HTR-8/SVneo (cell line): ENCODE measurements at regions not wholly inside any gene's neighbourhood (a gene's known extent, or its start where the extent isn't known, plus 50 kb on each side); places are given as distances from the start of the nearest gene placed in this dataset.
"Not testable (repeated sequence)": the region's sequence is repeated elsewhere in the genome, so short reads cannot be mapped to it uniquely, and the experiment has no call there.

Experiments used
- DNase-seq: peaks from one replicate; pipeline ENCODE4 v3.0.0; 2011; ENCODE audit warnings: low spot score, mixed read lengths; ENCODE audit not compliant: insufficient read length
- FAIRE-seq: peaks from 2 replicates; lab custom pipeline; 2011; peaks lifted over from hg19 to GRCh38; lab: Jason Lieb, UNC

GRCh38 chr9:78172610-78173009 is 63.3 kb upstream of the CEP78 start:
- not testable (repeated sequence) for DNase-seq, FAIRE-seq

GRCh38 chr9:78171651-78172050 is 64.2 kb upstream of the CEP78 start:
- no peak for DNase-seq
- no peak for FAIRE-seq

- DNase-seq, result no peak
- FAIRE-seq, result no peak
Measured at GRCh38 chr9:78169125-78169524, 66.8 kb upstream of the CEP78 start.

GRCh38 chr9:78167356-78167755 is 68.5 kb upstream of the CEP78 start:
- no peak for DNase-seq
- FAIRE-seq, result no peak

- DNase-seq (no peak), FAIRE-seq (no peak)
Measured at GRCh38 chr9:78163834-78164233, 72.0 kb upstream of the CEP78 start.

- DNase-seq (no peak), FAIRE-seq (no peak)
Measured at GRCh38 chr9:78158286-78158685, 77.6 kb upstream of the CEP78 start.

- FAIRE-seq, result no peak
- no peak for DNase-seq
Measured at GRCh38 chr9:78150983-78151356, 84.9 kb upstream of the CEP78 start.

GRCh38 chr9:78150312-78150982 is 85.4 kb upstream of the CEP78 start:
- no peak for DNase-seq
- no peak for FAIRE-seq

GRCh38 chr9:78149702-78150291 is 86.1 kb upstream of the CEP78 start:
- DNase-seq (no peak), FAIRE-seq (no peak)

- DNase-seq (no peak), FAIRE-seq (no peak)
Measured at GRCh38 chr9:78146241-78146640, 89.6 kb upstream of the CEP78 start.

- FAIRE-seq (no peak), DNase-seq (no peak)
Measured at GRCh38 chr9:78144663-78145377, 91.1 kb upstream of the CEP78 start.

- FAIRE-seq, result no peak
- DNase-seq, result no peak
Measured at GRCh38 chr9:78144008-78144381, 91.9 kb upstream of the CEP78 start.

- DNase-seq, result no peak
- no peak for FAIRE-seq
Measured at GRCh38 chr9:78143281-78144007, 92.4 kb upstream of the CEP78 start.

GRCh38 chr9:78142264-78142663 is 93.6 kb upstream of the CEP78 start:
- FAIRE-seq, DNase-seq: not testable (repeated sequence)

GRCh38 chr9:78133751-78134150 is 102.1 kb upstream of the CEP78 start:
- no peak for DNase-seq
- FAIRE-seq, result no peak

GRCh38 chr9:78132701-78133058 is 101.1 kb upstream of the GNAQ start:
- no peak for FAIRE-seq

GRCh38 chr9:78131969-78132700 is 100.5 kb upstream of the GNAQ start:
- DNase-seq (no peak), FAIRE-seq (no peak)

More at GRCh38 chr9:78132701-78133058, 101.1 kb upstream of the GNAQ start:
- DNase-seq, result no peak

GRCh38 chr9:78130853-78131252 is 99.2 kb upstream of the GNAQ start:
- no peak for DNase-seq
- no peak for FAIRE-seq

GRCh38 chr9:78130004-78130403 is 98.4 kb upstream of the GNAQ start:
- DNase-seq (no peak), FAIRE-seq (no peak)
